COR-L47 (cell line): ENCODE measurements at regions not wholly inside any gene's neighbourhood (a gene's known extent, or its start where the extent isn't known, plus 50 kb on each side); places are given as distances from the start of the nearest gene placed in this dataset.

ENCODE experiments used
- DNase-seq: peaks from one replicate; lab custom pipeline; 2025; lab: John Stamatoyannopoulos, UW

GRCh38 chr3:78003090-78003489 is 963.2 kb downstream of the ROBO2 start:
- DNase-seq: no peak

GRCh38 chr3:78004571-78004970 is 964.7 kb downstream of the ROBO2 start:
- DNase-seq: no peak

- DNase-seq: no peak
These were observed 973.8 kb downstream of the ROBO2 start for GRCh38 chr3:78013653-78014052.

GRCh38 chr3:78015856-78016255 is 976.0 kb downstream of the ROBO2 start:
- DNase-seq: no peak

GRCh38 chr3:78021710-78022109 is 981.8 kb downstream of the ROBO2 start:
- no peak for DNase-seq

GRCh38 chr3:78022232-78022631 is 982.3 kb downstream of the ROBO2 start:
- no peak for DNase-seq

- no peak for DNase-seq
These were observed 983.4 kb downstream of the ROBO2 start for GRCh38 chr3:78023257-78023656.

- no peak for DNase-seq
These were observed 986.0 kb downstream of the ROBO2 start for GRCh38 chr3:78025916-78026315.

- DNase-seq: no peak
These were observed 986.5 kb downstream of the ROBO2 start for GRCh38 chr3:78026318-78026828.

- DNase-seq: no peak
These were observed 989.9 kb downstream of the ROBO2 start for GRCh38 chr3:78029775-78030174.

GRCh38 chr3:78035131-78035641 is 995.3 kb downstream of the ROBO2 start:
- DNase-seq: no peak

GRCh38 chr3:78041486-78041885 is 1001.6 kb downstream of the ROBO2 start:
- no peak for DNase-seq

- no peak for DNase-seq
These were observed 1006.7 kb downstream of the ROBO2 start for GRCh38 chr3:78046566-78046965.

GRCh38 chr3:78048698-78049097 is 1008.8 kb downstream of the ROBO2 start:
- no peak for DNase-seq

- DNase-seq: no peak
These were observed 1009.6 kb downstream of the ROBO2 start for GRCh38 chr3:78049521-78049920.

- no peak for DNase-seq
These were observed 1010.6 kb downstream of the ROBO2 start for GRCh38 chr3:78050276-78051065.

- DNase-seq: no peak
These were observed 1012.8 kb downstream of the ROBO2 start for GRCh38 chr3:78052746-78053145.

- DNase-seq: no peak
These were observed 1026.4 kb downstream of the ROBO2 start for GRCh38 chr3:78066287-78066686.

- DNase-seq: no peak
These were observed 1030.3 kb downstream of the ROBO2 start for GRCh38 chr3:78070188-78070587.

GRCh38 chr3:78076379-78076778 is 1036.5 kb downstream of the ROBO2 start:
- DNase-seq: no peak

- no peak for DNase-seq
These were observed 1037.3 kb downstream of the ROBO2 start for GRCh38 chr3:78077178-78077577.

- no peak for DNase-seq
These were observed 1037.9 kb downstream of the ROBO2 start for GRCh38 chr3:78077842-78078241.

- DNase-seq: no peak
These were observed 1039.6 kb downstream of the ROBO2 start for GRCh38 chr3:78079514-78079913.

GRCh38 chr3:78086150-78086549 is 1046.3 kb downstream of the ROBO2 start:
- no peak for DNase-seq
